ENCODE measurements at regions not wholly inside any gene's neighbourhood (a gene's known extent, or its start where the extent isn't known, plus 50 kb on each side); places are given as distances from the start of the nearest gene placed in this dataset.

- no peak for DNase-seq
Observed at GRCh38 chr4:4808086-4808485, 51.4 kb upstream of the MSX1 start.

- DNase-seq: no peak
Observed at GRCh38 chr4:4805887-4806286, 53.6 kb upstream of the MSX1 start.

GRCh38 chr4:4803912-4804296 lies 55.6 kb upstream of the MSX1 start:
- no peak for DNase-seq

- no peak for DNase-seq
Observed at GRCh38 chr4:4803216-4803911, 56.1 kb upstream of the MSX1 start.

- DNase-seq: no peak
Observed at GRCh38 chr4:4800646-4801408, 58.6 kb upstream of the MSX1 start.

GRCh38 chr4:4794421-4794820 lies 65.0 kb upstream of the MSX1 start:
- no peak for DNase-seq

- DNase-seq: no peak
Observed at GRCh38 chr4:4792466-4792865, 67.0 kb upstream of the MSX1 start.

- no peak for DNase-seq
Observed at GRCh38 chr4:4791299-4792111, 68.0 kb upstream of the MSX1 start.

- no peak for DNase-seq
Observed at GRCh38 chr4:4789462-4789861, 70.0 kb upstream of the MSX1 start.

GRCh38 chr4:4788573-4788972 lies 70.9 kb upstream of the MSX1 start:
- DNase-seq: no peak

- DNase-seq: no peak
Observed at GRCh38 chr4:4787421-4787820, 72.0 kb upstream of the MSX1 start.

GRCh38 chr4:4784379-4784778 lies 75.1 kb upstream of the MSX1 start:
- no peak for DNase-seq

- no peak for DNase-seq
Observed at GRCh38 chr4:4783847-4784246, 75.6 kb upstream of the MSX1 start.

GRCh38 chr4:4782969-4783368 lies 76.5 kb upstream of the MSX1 start:
- no peak for DNase-seq

- no peak for DNase-seq
Observed at GRCh38 chr4:4781936-4782707, 77.3 kb upstream of the MSX1 start.

GRCh38 chr4:4780729-4781244 lies 78.7 kb upstream of the MSX1 start:
- DNase-seq: no peak

- no peak for DNase-seq
Observed at GRCh38 chr4:4779486-4779885, 80.0 kb upstream of the MSX1 start.

GRCh38 chr4:4779054-4779453 lies 80.4 kb upstream of the MSX1 start:
- no peak for DNase-seq

GRCh38 chr4:4778554-4778953 lies 80.9 kb upstream of the MSX1 start:
- no peak for DNase-seq

- DNase-seq: no peak
Observed at GRCh38 chr4:4776934-4777333, 82.5 kb upstream of the MSX1 start.

GRCh38 chr4:4776335-4776734 lies 83.1 kb upstream of the MSX1 start:
- DNase-seq: no peak

- no peak for DNase-seq
Observed at GRCh38 chr4:4775493-4776004, 83.9 kb upstream of the MSX1 start.

- no peak for DNase-seq
Observed at GRCh38 chr4:4772534-4772933, 86.9 kb upstream of the MSX1 start.

All from DMS 273 treated with DMSO at 0.1 percent for 48 hours (cell line).